GM23248 (cell line): ENCODE measurements at regions not wholly inside any gene's neighbourhood (a gene's known extent, or its start where the extent isn't known, plus 50 kb on each side); places are given as distances from the start of the nearest gene placed in this dataset.
"Not testable (repeated sequence)": the region's sequence is repeated elsewhere in the genome, so short reads cannot be mapped to it uniquely, and the experiment has no call there.

ENCODE experiments used
- DNase-seq: peaks from one replicate; pipeline ENCODE4 v3.0.0-alpha.2; 2015
- H2AFZ ChIP-seq: fragments of 200-600 bp; sonication (generic); 2 replicates; pipeline ENCODE4 v1.6.1; 2016; ENCODE audit warnings: antibody characterized with exemption
- H3F3A ChIP-seq: fragments of 200-600 bp; sonication (generic); 2 replicates; pipeline ENCODE4 v1.6.1; 2016; ENCODE audit warnings: mild to moderate bottlenecking, antibody characterized with exemption, mixed run types; ENCODE audit not compliant: insufficient read depth
- H3K27ac ChIP-seq: fragments of 200-600 bp; sonication (generic); 2 replicates; pipeline ENCODE4 v1.5.1; 2016; ENCODE audit warnings: mild to moderate bottlenecking
- H3K27me3 ChIP-seq: fragments of 200-600 bp; sonication (generic); replicated peaks from 2 replicates; pipeline ENCODE4 v1.6.1; 2016; ENCODE audit warnings: mild to moderate bottlenecking; ENCODE audit not compliant: insufficient read depth
- H3K36me3 ChIP-seq: fragments of 200-600 bp; sonication (generic); 2 replicates; pipeline ENCODE4 v1.6.1; 2016; ENCODE audit warnings: low read depth, mild to moderate bottlenecking
- H3K4me1 ChIP-seq: fragments of 200-600 bp; sonication (generic); 2 replicates; pipeline ENCODE4 v1.6.1; 2016; ENCODE audit warnings: mild to moderate bottlenecking; ENCODE audit not compliant: insufficient read depth
- H3K4me2 ChIP-seq: fragments of 200-600 bp; sonication (generic); one replicate; pipeline ENCODE4 v1.6.1; 2016; ENCODE audit warnings: mild to moderate bottlenecking; ENCODE audit not compliant: unreplicated experiment
- H3K4me3 ChIP-seq: fragments of 200-600 bp; sonication (generic); 2 replicates; pipeline ENCODE4 v1.5.1; 2016; ENCODE audit warnings: mild to moderate bottlenecking
- H3K79me2 ChIP-seq: fragments of 200-600 bp; sonication (generic); 2 replicates; pipeline ENCODE4 v1.6.1; 2016; ENCODE audit warnings: mild to moderate bottlenecking; ENCODE audit not compliant: insufficient read depth
- H3K9ac ChIP-seq: fragments of 200-600 bp; sonication (generic); 2 replicates; pipeline ENCODE4 v1.6.1; 2016; ENCODE audit warnings: mild to moderate bottlenecking
- H3K9me2 ChIP-seq: fragments of 200-600 bp; sonication (generic); 2 replicates; pipeline ENCODE4 v1.6.1; 2016; ENCODE audit warnings: mixed run types, mild to moderate bottlenecking, moderate library complexity; ENCODE audit not compliant: insufficient read depth
- H3K9me3 ChIP-seq: fragments of 200-600 bp; sonication (generic); one replicate; pipeline ENCODE4 v1.6.1; 2017; ENCODE audit warnings: low read depth
- H4K20me1 ChIP-seq: fragments of 200-600 bp; sonication (generic); 2 replicates; pipeline ENCODE4 v1.6.0; 2016; ENCODE audit not compliant: insufficient read depth
- EZH2 ChIP-seq: fragments of 200-600 bp; sonication (generic); IDR thresholded peaks from 2 replicates; pipeline ENCODE4 v1.6.1; 2018; ENCODE audit warnings: antibody characterized with exemption, mild to moderate bottlenecking; ENCODE audit not compliant: insufficient read depth, poor library complexity, severe bottlenecking
- EZH2phosphoT487 ChIP-seq: fragments of 200-600 bp; sonication (generic); IDR thresholded peaks from 2 replicates; pipeline ENCODE4 v1.6.1; 2018; ENCODE audit warnings: antibody characterized with exemption, moderate library complexity, mild to moderate bottlenecking, low read depth; ENCODE audit not compliant: insufficient read depth
- WGBS, 2 experiments: methylation state at CpG; one replicate each; pipeline ENCODE4 v1.1.6; 2015 to 2017; ENCODE audit warnings: low lambda C conversion rate in 2 of 2, low coverage in 1 of 2; ENCODE audit errors: missing lambda C conversion rate in 2 of 2; 5-methylcytosine and 5-hydroxymethylcytosine counted together
- in situ Hi-C: fragments of 300-500 bp; cut with MboI; formaldehyde crosslinking; loops from 2 replicates; pipeline ENCODE4 v1.15.0; 2020

DNA sequence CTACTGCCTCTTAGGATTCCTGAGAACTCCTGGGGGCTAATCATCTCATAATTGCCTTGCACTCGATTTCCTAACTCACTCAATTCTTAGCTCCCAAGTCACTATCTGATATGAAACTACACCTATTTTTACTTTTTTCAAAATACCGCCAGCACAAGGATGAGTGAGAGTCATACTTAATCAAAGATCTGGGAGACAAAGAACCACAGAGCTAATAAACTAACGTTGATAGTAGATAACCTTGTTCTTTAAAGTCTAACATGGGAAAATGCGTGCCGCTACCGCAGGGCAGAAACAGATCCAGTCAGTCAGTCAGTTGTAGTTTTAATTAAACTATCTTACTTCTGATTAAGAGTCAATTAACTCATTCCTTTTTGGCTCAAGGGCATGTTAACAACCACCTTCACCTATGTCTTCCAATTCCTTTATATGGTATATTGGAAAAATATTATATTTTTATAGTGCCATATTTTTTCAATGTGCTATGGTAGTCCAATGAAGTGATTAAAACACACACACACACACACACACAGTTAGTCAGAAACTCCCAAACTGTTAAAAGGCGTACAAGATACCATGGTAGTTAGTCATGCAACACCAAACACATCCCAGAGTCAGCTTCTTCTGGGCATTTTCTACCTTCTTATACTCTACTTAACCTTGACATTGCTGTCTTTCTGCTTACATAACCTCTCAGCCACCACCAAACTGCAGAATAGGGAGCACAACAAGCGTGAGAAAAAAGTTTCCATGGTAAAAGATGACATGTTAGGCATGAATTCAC lies 114.0 kb downstream of the KLHL28 start:
- DNase-seq: peak; percentile 63
- H3K9me3 ChIP-seq: no peaks in the 10 kb centered on the region
- WGBS, 2 experiments: 67 to 70% methylated on average over 8 of the region's 8 CpGs
- in situ Hi-C loops: no loop called here
- 0 out of 2 replicates have a peak overlapping the region, but pooled peaks have one; percentile 2 for H2AFZ ChIP-seq
- no peak overlapping the region for H3K4me3 ChIP-seq
- 0 out of 2 replicates have a peak, but pooled peaks cover 7% of the 10 kb centered on the region for H3K4me1 ChIP-seq
- no peaks in the 10 kb centered on the region for H4K20me1 ChIP-seq
- no peaks in the 10 kb centered on the region for H3K27me3 ChIP-seq
- no peaks in the 10 kb centered on the region for H3K36me3 ChIP-seq
- TF ChIP-seq EZH2 (no peak), EZH2phosphoT487 (no peak)
- H3K27ac ChIP-seq: no peak overlapping the region
- H3F3A ChIP-seq: no peaks in the 10 kb centered on the region
- H3K9me2 ChIP-seq: no peaks in the 10 kb centered on the region
- H3K79me2 ChIP-seq: no peaks in the 10 kb centered on the region
- no peak overlapping the region for H3K9ac ChIP-seq
- H3K4me2 ChIP-seq: no peak overlapping the region

DNA sequence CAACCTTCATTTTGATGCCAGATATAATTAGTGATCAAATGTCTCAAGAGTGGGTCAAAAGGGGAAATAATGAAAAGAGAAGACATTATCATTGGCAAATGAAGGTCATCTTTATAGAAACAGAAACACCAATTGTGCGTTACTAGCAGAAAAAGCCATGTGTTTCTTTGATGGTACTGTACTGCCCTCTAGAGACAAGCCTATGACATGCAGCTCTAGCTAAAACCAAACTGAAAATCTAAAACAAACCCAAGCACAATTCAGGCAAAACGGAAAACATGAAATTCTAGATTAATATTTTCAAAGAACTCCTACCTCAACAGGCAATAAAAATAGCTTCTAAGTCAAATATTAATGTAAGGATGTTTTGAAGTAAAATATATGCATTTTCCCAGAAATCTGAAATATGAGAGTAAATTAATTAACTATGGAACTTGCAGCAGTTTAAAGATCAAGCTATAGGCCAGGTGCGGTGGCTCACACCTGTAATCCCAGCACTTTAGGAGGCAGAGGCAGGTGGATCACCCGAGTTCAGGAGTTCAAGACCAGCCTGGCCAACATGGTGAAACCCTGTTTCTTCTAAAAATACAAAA lies 115.4 kb downstream of the KLHL28 start:
- no peaks in the 10 kb centered on the region for H3K9me3 ChIP-seq

DNA sequence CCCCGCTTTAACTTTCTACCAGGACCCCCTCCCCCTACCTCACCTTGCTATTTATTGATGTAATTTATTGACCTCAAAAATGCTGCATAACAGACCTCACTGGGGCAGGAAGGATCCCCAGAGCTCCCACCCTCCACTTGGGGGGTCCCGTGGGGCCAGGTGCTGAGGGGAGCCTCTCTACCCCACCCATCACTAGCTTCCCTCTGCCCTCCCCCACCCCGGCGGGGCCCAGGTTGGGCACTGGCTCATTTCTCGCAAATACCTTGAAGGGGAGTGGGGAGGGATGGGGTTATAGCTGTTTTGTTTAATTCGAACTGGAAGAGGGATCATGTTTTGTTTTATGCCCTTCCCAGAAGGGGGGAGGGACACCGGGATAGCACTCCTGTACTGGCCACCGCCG lies 125.8 kb downstream of the KLHL28 start:
- DNase-seq, H2AFZ ChIP-seq, H3K9me3 ChIP-seq, H3K9ac ChIP-seq, H3K79me2 ChIP-seq, H3K36me3 ChIP-seq, H3K27me3 ChIP-seq, in situ Hi-C loops, H3K4me2 ChIP-seq, H3K4me3 ChIP-seq, H3K9me2 ChIP-seq, H4K20me1 ChIP-seq, H3K27ac ChIP-seq: not testable (repeated sequence)
- 80 to 83% methylated on average over 8 to 9 of the region's 9 CpGs for WGBS, 2 experiments
- Histone ChIP-seq H3F3A (peaks cover 27% of the 10 kb centered on the region), H3K4me1 (peaks cover 26% of the 10 kb centered on the region)

More for the DNA sequence above, 115.4 kb downstream of the KLHL28 start:
- TF ChIP-seq EZH2phosphoT487 (no peak), EZH2 (no peak)
- H3K27me3 ChIP-seq: no peaks in the 10 kb centered on the region
- H3K27ac ChIP-seq: no peak overlapping the region
- peak overlapping the region; percentile 40 for H3K4me2 ChIP-seq
- 6 to 15% methylated on average over 4 of the region's 4 CpGs for WGBS, 2 experiments
- H4K20me1 ChIP-seq: no peaks in the 10 kb centered on the region
- H3K36me3 ChIP-seq: no peaks in the 10 kb centered on the region
- no peak overlapping the region for H3K9ac ChIP-seq
- 0 out of 2 replicates have a peak, but pooled peaks cover 7% of the 10 kb centered on the region for H3K4me1 ChIP-seq
- no peaks in the 10 kb centered on the region for H3F3A ChIP-seq
- H3K79me2 ChIP-seq: no peaks in the 10 kb centered on the region
- no peak overlapping the region for H3K4me3 ChIP-seq
- in situ Hi-C loops: no loop called here
- DNase-seq: peak; percentile 68
- H2AFZ ChIP-seq: peak overlapping the region; percentile 63
- no peaks in the 10 kb centered on the region for H3K9me2 ChIP-seq

DNA sequence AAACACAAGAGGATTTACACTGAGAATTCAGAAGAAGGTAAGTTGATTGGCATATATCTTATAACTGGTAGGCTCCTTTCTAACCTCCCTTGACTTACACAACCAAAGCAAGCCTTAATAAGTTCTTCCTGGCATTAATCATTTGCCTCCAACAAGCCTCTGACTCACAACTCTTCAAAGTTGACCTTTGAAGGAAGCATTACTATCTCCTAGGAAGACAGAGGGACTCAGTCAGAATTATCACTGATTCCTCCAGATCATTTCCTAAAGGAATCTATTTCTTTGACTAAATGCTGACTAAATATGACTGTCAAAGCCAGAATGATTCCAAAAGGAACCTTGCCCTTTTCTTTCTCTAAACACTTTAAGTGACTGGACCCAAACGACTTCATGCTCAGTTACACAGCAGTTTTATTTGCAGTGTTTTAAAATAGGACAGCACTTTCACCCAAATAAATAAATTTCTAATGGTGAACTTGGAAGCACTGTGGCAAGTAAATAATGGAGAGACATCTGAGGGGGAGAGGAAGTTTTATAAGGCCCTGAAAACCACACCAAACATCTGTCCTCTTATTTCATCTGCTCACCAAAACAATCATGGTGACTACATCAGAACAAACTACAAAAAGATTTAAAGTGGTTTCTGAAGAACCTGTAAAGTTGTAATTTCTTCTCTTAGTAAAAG lies 128.2 kb downstream of the KLHL28 start:
- TF ChIP-seq EZH2: no peak
- TF ChIP-seq EZH2phosphoT487: no peak
- H4K20me1 ChIP-seq: no peaks in the 10 kb centered on the region
- no peaks in the 10 kb centered on the region for H3K9me2 ChIP-seq
- H3K27me3 ChIP-seq: no peaks in the 10 kb centered on the region
- WGBS, 2 experiments: 2 to 3% methylated on average over 1 of the region's 1 CpG
- no peaks in the 10 kb centered on the region for H3K79me2 ChIP-seq
- H3F3A ChIP-seq: peaks cover 27% of the 10 kb centered on the region
- no peak overlapping the region for H3K9ac ChIP-seq
- in situ Hi-C loops: no loop called here
- no peaks in the 10 kb centered on the region for H3K36me3 ChIP-seq
- H3K9me3 ChIP-seq: no peaks in the 10 kb centered on the region
- H2AFZ ChIP-seq: peak overlapping the region; percentile 55; the same call in 1 of the 2 replicates
- H3K4me2 ChIP-seq: peak overlapping the region; percentile 46
- no peak overlapping the region for H3K4me3 ChIP-seq
- H3K4me1 ChIP-seq: peaks cover 25% of the 10 kb centered on the region
- peak overlapping the region; percentile 38 for H3K27ac ChIP-seq
- peak; percentile 77 for DNase-seq
